GM19324 (cell line): ENCODE measurements at regions not wholly inside any gene's neighbourhood (a gene's known extent, or its start where the extent isn't known, plus 50 kb on each side); places are given as distances from the start of the nearest gene placed in this dataset.

Experiments used
- ATAC-seq: cut with Tn5 transposase; IDR thresholded peaks from one replicate; pipeline ENCODE4 v1.9.1; 2021; ENCODE audit warnings: mild to moderate bottlenecking, moderate library complexity; ENCODE audit not compliant: unreplicated experiment, low FRiP score

DNA sequence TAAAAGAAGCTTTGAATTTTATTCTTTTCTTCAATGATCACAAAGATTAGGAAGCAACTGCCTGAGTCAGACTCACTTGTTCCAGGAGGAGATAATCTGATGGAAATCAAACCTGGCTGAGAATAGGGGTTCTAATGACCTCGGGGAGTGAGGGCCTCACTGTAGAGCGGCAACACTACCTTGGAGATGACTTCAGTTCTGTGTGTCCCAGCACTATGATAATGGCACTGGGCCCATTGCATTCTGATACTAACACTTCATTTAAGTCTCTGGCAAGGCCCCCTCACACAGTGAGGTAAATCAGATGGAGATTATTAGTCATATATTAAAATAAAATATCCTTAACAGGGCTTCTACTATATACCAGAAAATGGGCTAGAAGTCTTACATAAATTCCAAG lies 233.3 kb upstream of the EGLN3 start:
- ATAC-seq: no peak

DNA sequence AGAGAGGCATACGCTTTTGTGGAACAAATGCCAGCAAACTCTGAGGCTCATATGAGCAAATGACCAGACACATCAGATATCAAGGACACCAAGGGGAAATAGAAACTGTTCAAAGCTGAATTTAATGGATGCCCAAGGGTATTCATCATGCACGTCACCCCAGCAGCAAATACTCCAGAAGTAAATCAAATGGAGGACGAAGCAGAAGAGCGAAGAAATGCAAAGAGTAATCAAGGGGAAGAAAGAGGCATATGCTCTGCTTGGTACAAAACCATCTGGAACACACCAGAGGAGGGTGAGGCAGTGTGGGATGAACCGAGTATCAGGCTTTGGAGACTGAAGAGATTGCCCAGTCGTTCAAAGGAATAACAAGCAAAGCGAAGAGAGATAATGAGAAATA lies 232.6 kb upstream of the EGLN3 start:
- no peak for ATAC-seq

DNA sequence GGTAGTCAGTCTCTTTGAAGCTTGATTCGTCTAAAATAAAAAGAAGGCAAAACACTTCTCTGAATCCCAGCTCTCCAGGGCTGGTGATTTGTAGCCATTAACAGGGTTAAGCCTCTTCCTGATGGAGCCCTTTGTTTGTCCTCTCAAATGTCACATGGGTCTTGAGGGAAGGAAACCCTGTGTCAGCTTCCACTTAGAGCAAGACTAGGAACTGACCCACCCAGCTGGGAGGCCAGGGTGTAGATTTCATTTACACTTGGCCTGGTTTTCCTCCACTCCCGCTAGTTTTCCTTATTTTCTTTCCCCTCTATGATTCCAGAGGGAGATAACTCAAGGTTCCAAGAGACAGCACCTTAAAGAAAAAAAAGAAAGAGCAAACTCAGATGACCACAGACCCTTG lies 230.5 kb upstream of the EGLN3 start:
- ATAC-seq: no peak

DNA sequence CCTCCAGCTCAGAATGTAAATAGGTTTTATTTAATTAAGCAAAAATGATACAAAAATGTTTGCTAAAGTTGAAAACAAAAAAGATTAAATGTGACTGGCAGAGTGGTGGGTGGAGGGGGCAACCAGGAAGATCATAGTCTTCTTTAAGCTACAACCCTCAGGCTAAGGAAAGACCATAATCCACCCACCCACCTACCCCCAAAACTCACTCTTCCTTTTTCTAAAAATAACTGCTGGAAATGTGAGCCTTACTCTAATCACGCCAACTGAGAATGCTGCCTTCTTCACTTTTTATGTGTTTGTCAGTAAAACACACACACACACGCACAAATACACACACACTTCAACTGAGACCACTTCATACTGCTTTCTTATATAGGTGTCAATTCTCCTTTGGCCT lies 230.0 kb upstream of the EGLN3 start:
- no peak for ATAC-seq

DNA sequence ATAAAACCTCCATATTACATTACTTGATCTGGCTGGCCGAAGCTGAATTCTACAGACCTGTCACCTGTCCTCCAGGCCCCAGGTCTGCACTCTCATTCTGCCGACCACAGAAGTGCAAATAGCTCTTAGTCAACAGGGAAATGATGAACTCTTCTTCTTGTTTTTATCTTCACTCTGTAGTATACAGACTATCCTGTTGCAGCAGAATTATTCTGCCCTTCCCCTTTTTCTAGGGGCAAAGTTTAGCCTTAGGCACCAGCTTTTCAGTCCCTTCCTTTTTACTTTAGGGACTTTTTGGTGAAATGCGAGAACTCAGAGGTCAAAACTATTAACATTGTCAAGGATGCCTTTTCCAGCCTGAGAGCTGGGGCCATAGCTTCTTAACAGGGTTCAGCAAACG lies 229.6 kb upstream of the EGLN3 start:
- no peak for ATAC-seq

DNA sequence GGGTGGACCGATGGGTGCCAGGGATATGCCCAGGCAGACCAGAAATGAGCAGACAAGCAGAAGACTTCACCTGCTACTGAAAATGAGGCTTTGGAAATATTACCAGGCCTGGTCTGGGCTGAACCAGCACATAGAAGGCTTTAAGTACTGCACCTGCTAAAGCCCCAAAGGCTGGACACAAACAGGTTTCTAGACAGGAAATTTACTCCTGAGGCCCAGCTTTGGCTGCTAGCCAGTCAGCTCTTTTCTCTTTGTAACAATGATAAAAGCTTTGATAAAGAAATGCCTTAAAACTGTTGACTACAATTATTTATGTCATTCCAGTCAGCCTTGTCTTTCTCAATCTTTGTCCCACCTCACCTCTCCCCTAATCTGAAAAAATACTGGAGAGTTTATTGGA lies 228.9 kb upstream of the EGLN3 start:
- no peak for ATAC-seq

DNA sequence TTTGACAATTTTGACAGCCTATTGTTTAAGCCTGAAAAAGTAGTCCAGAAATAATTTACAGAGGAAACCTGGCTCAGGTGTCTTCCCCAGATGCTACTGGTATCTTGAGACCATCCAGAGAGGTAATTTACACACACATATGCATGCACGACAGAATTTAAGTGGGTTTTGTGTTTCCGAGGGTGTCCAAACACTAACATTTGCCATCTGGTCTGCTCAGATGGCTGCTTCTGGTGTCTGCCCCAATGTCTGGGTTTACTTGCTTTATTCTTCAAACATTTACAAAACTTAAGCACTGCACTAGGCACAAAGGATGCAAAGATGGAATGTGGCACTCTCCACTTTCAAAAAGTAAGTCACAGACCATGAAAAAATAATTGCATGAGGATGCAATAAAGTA lies 226.6 kb upstream of the EGLN3 start:
- no peak for ATAC-seq

DNA sequence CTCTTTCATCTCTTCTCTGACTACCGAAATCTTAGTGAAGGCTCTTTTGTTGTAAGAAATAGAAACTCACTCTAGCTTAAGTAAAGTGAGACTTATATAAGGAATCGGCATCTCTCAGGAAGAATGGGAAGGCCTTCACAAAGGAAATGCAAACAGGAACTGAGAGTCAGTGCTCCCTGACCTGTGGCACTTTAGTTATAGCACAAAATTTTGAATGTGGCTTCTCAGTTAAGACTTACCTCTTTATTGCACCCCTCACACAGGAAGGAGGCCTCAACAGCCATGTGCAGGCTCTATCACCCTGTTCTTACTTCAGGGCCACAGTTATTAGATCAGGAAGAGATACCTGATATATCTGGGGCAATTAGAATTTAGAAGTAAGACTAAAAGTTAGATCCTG lies 224.7 kb upstream of the EGLN3 start:
- ATAC-seq: no peak

DNA sequence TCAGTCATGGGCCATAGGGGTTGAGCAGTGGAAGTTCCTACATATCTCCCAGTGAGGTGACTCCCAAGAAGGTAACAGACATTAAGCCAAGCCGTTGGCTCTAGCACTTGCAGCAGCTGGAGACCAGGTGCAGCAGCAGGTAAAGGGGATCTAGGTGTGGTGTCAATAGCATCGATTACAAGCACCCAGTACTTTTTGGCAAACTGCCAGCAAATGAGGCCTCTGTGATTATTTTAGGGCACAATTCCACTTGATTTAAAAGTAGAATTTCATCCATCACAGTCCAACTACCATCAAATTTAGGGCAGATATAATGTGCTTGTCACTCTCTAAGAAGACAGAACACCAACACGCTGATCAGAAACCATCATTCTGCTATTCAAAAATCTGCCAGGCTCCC lies 224.1 kb upstream of the EGLN3 start:
- no peak for ATAC-seq

DNA sequence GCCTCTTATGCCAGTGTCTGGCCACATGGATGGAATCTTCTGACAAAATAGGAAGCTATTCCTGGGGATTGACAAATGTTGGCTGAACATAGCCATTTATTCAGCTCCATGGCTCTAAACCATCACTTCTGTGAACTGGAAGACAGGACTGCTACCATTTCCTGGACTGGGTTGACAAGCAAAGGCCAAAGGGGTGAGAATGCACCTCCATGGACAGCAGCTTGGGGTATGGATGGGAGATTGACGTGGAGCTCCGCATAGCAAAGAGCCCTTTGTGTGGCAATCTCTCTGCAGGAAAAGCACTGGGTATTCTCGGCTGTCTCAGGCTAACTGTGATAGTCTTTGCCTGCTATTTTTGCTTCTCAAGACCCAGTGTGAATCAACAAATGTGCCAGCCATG lies 223.0 kb upstream of the EGLN3 start:
- no peak for ATAC-seq

DNA sequence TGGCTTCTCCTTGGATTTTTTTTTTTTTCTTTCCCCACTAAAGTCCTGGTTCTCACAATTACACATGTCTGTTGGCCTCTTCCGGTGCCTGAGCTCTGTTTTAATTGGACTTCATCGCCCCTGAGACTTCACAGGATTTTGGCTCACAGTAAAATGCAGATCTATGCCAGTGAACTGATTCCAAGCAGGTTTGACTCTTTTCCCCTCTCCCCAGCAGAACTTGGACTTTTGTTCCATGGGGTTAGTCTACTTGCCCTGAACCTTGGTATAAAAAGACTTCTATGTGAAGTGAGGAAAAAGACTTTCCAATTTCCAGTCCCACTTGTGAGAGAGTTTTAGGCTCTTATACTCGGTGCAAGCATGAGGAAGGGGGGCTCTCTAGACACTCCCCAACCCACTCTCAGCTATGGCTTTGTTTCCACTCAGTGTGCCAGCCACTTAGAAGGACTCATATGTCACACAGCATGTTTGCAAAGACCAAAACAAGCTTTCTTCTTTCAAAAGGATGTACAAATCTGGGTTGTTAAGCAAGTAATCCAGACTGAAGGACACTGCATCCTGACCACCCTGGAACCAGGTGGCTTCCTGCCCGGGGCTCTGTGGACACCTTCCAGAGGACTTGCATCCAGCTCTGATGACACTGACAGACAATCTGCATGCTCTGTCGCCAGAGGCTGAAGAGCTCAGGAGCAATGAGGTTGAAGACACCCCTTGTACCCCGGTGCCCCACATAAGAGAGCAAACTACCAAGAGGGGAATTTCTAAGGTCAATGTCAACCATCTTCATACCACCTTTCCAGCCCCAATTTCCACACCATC lies 221.9 kb upstream of the EGLN3 start:
- no peak for ATAC-seq

DNA sequence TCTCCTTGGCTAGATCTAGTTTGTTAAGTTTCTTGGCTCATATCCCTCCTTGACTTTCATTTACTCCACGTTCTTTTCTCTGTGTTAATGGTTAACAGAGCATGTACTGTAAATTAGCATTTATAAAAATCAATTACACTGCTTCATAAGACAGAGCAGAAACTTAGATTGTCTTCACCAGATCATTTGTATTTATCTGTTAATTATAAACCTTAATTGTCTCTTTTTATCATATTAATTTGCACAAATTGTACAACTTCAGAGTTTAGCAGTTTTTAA lies 221.2 kb upstream of the EGLN3 start:
- no peak for ATAC-seq

DNA sequence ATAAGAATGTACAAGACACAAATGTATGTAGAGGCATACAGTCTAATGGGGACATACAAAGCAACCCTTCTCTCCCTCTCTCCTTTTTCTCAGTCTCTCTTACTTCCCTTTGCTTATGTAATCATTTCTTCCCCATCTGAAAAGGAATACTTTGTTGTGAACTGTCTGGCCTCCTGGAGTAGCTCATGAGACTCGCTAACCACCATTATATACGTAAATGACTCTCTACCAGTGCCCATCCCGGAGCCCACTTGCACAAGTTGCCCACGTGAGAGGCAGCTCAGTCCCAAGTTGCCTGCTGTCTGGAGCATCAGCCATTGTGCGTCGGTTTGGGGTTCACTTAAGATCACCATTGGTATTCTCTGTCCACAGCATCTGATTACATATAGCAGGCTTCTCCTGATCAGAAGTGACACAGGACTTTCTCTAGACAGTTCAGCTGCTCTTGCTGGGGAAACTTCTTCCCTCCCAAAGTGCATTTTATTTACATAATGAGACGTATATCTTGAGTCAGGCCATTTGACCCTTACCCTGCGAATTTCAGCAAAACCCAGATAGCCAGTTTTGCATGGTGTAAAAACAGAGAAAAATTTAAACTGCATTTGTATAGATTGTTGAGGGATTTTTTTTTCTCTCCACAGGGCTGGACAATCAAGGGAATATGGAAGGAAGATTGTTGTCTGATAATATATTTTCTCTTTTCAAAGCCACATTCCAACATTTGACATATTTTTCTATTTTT lies 220.7 kb upstream of the EGLN3 start:
- ATAC-seq: no peak

DNA sequence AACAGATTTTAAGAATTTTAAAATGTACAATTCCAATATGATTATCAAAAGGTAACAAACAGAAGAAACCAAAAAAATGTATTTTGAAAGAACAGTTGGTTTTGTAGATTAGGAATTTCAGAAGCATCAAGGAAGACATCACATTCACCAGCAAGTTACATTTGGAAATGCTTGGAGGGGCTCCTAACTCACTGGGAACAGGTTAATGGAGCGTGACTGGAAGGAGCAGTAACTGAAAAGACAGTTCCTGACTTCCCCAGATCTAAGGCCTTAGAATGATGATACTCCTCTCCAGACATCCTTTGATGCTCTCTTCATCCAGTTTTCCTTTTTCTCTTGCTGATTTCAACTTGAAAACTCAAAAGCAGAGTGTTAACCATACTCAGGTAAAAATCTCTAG lies 220.0 kb upstream of the EGLN3 start:
- ATAC-seq: no peak

DNA sequence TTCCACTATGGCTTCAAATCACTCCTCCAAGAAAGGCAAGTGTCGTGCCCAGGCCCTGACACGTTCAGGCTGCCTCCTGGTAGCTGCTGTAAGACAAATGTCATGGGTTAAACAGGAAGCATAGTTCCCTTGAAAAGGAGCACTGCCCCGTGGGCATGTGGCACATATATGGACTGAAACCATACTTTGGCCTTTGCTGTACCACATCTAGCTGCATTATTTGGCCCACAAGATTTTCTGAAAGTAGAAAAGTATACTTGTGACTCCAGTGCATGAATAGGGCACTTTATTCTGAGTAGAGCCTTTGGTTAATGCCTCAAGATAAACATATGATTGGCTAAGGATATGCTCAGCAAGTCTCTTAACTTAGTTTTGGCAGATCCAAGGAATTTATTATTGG lies 218.7 kb upstream of the EGLN3 start:
- no peak for ATAC-seq

DNA sequence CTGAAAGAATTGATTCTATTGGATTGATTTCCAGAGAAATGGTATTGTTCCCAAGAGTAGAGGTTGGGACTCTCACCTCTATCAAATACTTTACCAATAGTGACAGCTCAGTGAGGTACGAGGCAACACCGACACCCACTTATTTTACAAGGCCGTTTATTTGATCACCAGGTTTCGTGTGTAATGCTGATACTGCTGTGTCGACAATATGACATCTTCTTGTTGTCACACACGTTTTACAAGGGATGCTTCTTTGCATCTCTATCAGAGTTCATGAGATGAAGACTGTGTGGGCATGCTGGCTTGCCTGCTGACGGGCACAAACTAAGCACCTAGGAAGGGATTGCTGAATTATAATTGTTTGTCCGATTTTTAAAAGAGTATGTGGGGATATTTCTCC lies 217.8 kb upstream of the EGLN3 start:
- ATAC-seq: no peak

DNA sequence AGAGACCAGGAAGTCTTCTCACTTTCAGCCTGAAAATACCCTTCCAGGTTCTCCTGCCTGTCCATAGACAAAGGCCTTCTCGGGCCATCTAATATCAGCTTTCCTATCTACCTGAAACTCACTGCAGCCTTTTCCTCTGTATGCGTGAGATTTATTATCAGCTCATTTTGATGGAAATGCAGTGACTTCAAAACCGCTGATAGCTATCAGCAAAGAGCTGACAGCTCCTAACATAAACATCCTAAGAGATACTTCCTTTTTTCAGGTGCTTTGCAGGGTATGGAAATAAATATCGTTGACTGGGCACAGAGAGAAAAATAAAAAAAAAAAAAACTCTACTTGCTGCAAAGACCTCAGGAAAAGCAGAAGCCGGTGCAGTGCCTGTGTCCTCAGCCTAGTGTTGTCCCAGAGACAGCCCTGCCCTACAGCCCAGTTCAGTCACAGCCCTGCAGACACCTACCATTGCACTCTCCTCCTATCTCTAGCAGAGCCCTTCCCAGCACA lies 215.0 kb upstream of the EGLN3 start:
- no peak for ATAC-seq

DNA sequence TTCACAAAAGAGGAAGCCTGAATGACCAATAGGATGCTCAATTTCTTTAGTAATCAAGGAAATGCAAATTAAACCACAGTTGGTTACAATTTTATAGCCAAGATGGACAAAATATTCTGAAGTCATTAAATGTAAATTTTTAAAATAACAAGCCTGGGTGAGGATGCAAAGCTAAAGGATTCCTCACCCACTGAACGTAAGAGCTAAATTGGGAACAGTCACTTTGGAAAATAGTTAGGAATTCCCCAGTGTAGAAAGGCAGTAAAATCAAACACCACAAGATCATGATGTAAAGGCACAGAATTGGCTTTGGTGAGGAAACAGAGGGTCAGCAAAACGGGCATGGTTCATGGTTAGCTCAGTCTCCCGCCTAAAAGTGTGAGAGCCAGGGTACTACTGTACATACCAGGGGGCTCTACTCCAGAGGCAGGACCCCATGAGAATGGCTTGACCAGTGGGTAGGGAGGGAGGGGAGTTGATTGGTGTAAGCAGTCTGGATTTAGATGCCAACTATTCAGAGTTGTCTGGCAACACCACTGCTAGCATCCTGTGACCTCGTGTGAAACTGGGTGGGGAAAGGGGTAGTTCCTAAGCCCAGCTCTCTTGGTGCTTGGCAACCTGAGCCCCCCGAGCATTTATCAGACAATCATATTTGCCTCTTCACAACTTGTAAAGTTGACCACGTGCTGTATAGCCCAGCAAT lies 213.4 kb upstream of the EGLN3 start:
- ATAC-seq: no peak

DNA sequence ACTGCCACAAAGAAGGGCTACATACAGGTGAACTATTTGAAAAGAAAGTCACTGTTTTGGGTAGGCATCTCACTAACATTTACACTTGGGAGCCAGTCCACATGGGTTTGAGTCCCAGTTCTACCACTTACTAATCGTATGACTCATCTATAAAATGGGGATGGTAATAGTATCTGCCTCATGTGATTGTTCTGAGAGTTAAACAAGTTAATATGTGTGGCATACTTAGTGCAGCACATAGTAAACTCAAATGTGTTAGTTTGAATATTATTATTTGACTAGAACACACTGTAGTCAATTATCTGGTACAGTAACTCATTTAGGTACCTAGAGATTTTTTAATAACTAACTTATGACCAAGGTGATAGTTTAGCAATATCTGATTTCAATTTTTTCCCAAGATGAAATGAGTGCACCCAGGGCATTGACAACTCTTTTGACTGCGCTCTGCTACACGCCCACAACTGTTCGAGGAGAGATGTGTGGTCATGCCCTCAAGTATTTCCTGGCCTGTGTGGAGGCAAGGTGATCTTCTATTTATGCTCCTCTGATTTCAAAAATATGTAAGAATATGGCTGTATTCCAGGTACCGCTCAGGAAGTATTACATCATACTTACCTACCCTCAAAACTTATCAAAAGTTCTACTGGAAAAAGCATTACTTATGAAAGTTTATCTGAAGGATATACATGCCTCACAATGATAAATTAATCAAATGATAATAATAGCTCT lies 210.6 kb upstream of the EGLN3 start:
- ATAC-seq: no peak

DNA sequence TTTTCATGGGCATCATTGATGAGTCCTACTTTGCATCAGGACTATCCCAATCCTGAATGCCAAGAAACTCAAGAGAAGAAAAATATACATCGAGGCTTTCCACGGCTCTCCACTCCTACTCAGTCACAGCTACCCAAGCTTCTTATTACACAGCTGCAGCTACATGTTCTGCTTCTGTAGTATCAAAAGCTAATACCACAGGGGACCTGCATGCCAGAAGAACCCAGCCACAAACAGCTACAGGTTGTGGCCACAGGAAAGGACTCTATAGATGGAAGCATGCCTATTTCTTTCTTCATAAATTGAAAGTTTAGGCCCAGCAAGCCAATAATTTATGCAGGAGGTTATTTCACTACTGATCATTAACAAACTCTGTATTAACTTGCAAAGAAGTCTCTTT lies 209.7 kb upstream of the EGLN3 start:
- ATAC-seq: no peak

DNA sequence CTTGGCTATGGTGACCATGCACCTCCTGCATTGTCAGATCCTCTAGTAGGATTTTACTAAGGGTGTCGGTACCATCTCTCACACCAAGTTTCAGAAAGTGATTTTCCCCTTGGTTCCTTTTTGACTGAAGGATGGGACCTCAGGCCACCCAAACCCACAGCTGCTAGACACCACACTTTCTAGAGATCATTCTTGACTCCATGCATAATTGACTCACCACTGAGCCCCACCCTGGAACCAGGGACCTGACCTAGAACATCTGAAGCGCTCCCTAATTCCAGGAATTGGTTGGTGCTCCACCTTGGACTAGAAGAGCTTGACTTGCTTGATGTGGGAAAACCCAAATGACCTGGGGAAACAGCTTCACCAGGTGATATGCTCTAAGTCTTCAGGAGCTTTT lies 206.8 kb upstream of the EGLN3 start:
- ATAC-seq: no peak
